ENCODE measurements at regions not wholly inside any gene's neighbourhood (a gene's known extent, or its start where the extent isn't known, plus 50 kb on each side); places are given as distances from the start of the nearest gene placed in this dataset.
A peak's percentile ranks its signal among the peaks of the same experiment; 100 is the strongest.

- no peaks in the 10 kb centered on the region for H3K36me3 ChIP-seq (ENCODE audit: control insufficient read depth, insufficient read depth, low read length, severe bottlenecking)
- H3K4me3 ChIP-seq (ENCODE audit: low read length) = no peak overlapping the region
- H3K4me1 ChIP-seq (ENCODE audit: control insufficient read depth, insufficient read depth, low read length) = no peaks in the 10 kb centered on the region
- H3K9ac ChIP-seq (ENCODE audit: low read length) = no peak overlapping the region
- DNase-seq (ENCODE audit: low read depth) = no peak
- no peaks in the 10 kb centered on the region for H3K9me3 ChIP-seq (ENCODE audit: control insufficient read depth, low read length)
- no peaks in the 10 kb centered on the region for H3K27me3 ChIP-seq (replicated peaks; ENCODE audit: control insufficient read depth, insufficient read depth, low read length)
Measured at GRCh38 chr13:72195044-72195704, 328.2 kb upstream of the DACH1 start.

- H3K4me3 ChIP-seq (ENCODE audit: low read length) = no peak overlapping the region
- H3K9me3 ChIP-seq (ENCODE audit: control insufficient read depth, low read length) = no peaks in the 10 kb centered on the region
- H3K4me1 ChIP-seq (ENCODE audit: control insufficient read depth, insufficient read depth, low read length) = no peaks in the 10 kb centered on the region
- H3K36me3 ChIP-seq (ENCODE audit: control insufficient read depth, insufficient read depth, low read length, severe bottlenecking) = no peaks in the 10 kb centered on the region
- peak; percentile 7 for DNase-seq (ENCODE audit: low read depth)
- H3K9ac ChIP-seq (ENCODE audit: low read length) = no peak overlapping the region
- no peaks in the 10 kb centered on the region for H3K27me3 ChIP-seq (replicated peaks; ENCODE audit: control insufficient read depth, insufficient read depth, low read length)
Measured at GRCh38 chr13:72194523-72194922, 327.5 kb upstream of the DACH1 start.

DNA sequence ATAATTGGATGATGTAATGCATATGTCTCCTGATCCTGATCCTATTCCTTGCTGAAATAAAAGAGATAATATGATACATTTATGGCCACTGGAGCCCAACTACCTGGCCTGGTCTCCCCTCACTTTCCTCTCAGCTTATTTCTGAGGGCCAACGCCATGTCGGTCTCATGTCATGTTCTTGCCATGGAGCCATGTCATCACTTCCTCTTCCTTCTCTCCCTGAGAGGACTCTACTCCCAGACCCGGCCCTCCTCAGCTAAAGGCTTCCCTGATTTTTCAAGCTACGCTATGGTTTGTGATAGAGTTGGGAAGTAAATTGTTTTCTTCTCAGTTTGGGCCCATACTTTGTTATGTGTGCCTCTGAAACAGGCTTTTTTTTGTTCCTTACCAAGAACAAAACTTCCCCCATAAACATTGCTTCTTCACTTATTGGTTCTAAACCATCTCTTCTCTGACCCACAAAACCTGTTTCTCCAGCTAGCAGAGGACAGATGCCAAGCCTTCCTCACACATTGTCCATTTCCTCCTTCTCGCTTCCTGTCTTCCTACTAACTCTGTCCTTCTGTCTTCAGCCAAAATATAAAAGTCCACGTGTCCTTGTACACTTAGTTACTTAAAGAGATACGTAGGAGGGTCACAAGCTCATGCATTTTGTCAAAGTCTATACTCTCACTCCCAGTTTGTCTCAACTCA is 319.9 kb upstream of the DACH1 start:
- Histone ChIP-seq H3K4me1 (ENCODE audit: control insufficient read depth, insufficient read depth, low read length) (no peaks in the 10 kb centered on the region), H3K9ac (ENCODE audit: low read length) (no peak overlapping the region)
- DNase-seq (ENCODE audit: low read depth) = no peak

GRCh38 chr13:72185776-72186175 is 318.8 kb upstream of the DACH1 start:
- Histone ChIP-seq H3K36me3 (ENCODE audit: control insufficient read depth, insufficient read depth, low read length, severe bottlenecking) (no peaks in the 10 kb centered on the region), H3K9me3 (ENCODE audit: control insufficient read depth, low read length) (no peaks in the 10 kb centered on the region), H3K9ac (ENCODE audit: low read length) (no peak overlapping the region), H3K27me3 (replicated peaks; ENCODE audit: control insufficient read depth, insufficient read depth, low read length) (no peaks in the 10 kb centered on the region), H3K4me3 (ENCODE audit: low read length) (no peak overlapping the region), H3K4me1 (ENCODE audit: control insufficient read depth, insufficient read depth, low read length) (no peaks in the 10 kb centered on the region)
- DNase-seq (ENCODE audit: low read depth) = no peak

More for the DNA sequence above, 319.9 kb upstream of the DACH1 start:
- Histone ChIP-seq H3K36me3 (ENCODE audit: control insufficient read depth, insufficient read depth, low read length, severe bottlenecking) (no peaks in the 10 kb centered on the region), H3K9me3 (ENCODE audit: control insufficient read depth, low read length) (no peaks in the 10 kb centered on the region), H3K27me3 (replicated peaks; ENCODE audit: control insufficient read depth, insufficient read depth, low read length) (no peaks in the 10 kb centered on the region), H3K4me3 (ENCODE audit: low read length) (no peak overlapping the region)

GRCh38 chr13:72181661-72182060 is 314.7 kb upstream of the DACH1 start:
- Histone ChIP-seq H3K36me3 (ENCODE audit: control insufficient read depth, insufficient read depth, low read length, severe bottlenecking) (no peaks in the 10 kb centered on the region), H3K9me3 (ENCODE audit: control insufficient read depth, low read length) (no peaks in the 10 kb centered on the region), H3K4me3 (ENCODE audit: low read length) (no peak overlapping the region), H3K9ac (ENCODE audit: low read length) (no peak overlapping the region), H3K4me1 (ENCODE audit: control insufficient read depth, insufficient read depth, low read length) (no peaks in the 10 kb centered on the region), H3K27me3 (replicated peaks; ENCODE audit: control insufficient read depth, insufficient read depth, low read length) (no peaks in the 10 kb centered on the region)
- DNase-seq (ENCODE audit: low read depth) = no peak

GRCh38 chr13:72180253-72180952 is 313.4 kb upstream of the DACH1 start:
- Histone ChIP-seq H3K4me3 (ENCODE audit: low read length) (no peak overlapping the region), H3K9me3 (ENCODE audit: control insufficient read depth, low read length) (no peaks in the 10 kb centered on the region), H3K4me1 (ENCODE audit: control insufficient read depth, insufficient read depth, low read length) (no peaks in the 10 kb centered on the region), H3K36me3 (ENCODE audit: control insufficient read depth, insufficient read depth, low read length, severe bottlenecking) (no peaks in the 10 kb centered on the region), H3K27me3 (replicated peaks; ENCODE audit: control insufficient read depth, insufficient read depth, low read length) (no peaks in the 10 kb centered on the region), H3K9ac (ENCODE audit: low read length) (no peak overlapping the region)
- peak; percentile 7 for DNase-seq (ENCODE audit: low read depth)

- no peak overlapping the region for H3K4me3 ChIP-seq (ENCODE audit: low read length)
- no peaks in the 10 kb centered on the region for H3K4me1 ChIP-seq (ENCODE audit: control insufficient read depth, insufficient read depth, low read length)
- H3K36me3 ChIP-seq (ENCODE audit: control insufficient read depth, insufficient read depth, low read length, severe bottlenecking) = no peaks in the 10 kb centered on the region
- no peaks in the 10 kb centered on the region for H3K9me3 ChIP-seq (ENCODE audit: control insufficient read depth, low read length)
- no peaks in the 10 kb centered on the region for H3K27me3 ChIP-seq (replicated peaks; ENCODE audit: control insufficient read depth, insufficient read depth, low read length)
- DNase-seq (ENCODE audit: low read depth) = no peak
- H3K9ac ChIP-seq (ENCODE audit: low read length) = no peak overlapping the region
Measured at GRCh38 chr13:72174549-72174948, 307.5 kb upstream of the DACH1 start.

DNA sequence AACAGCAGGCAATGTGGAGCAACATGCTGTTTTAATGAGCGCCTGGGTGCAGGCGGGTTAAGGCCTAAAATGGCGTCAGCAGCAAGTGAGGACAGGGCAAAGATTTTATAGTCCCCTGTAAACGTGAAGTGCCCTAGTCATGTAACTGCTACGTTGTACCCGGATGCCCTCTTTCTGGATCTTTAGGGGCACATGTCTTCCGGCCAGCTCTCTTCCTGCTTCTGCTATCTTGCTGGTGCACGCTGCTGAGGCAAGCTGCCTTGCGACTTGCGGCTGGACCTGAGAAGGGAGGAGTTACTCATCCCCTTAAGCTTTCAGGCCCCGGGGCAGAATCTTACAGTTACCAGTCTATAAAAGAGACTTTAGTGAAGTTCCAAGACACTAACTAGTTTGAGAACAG is 303.6 kb upstream of the DACH1 start:
- DNase-seq (ENCODE audit: low read depth) = no peak
- Histone ChIP-seq H3K4me1 (ENCODE audit: control insufficient read depth, insufficient read depth, low read length) (no peaks in the 10 kb centered on the region), H3K36me3 (ENCODE audit: control insufficient read depth, insufficient read depth, low read length, severe bottlenecking) (no peaks in the 10 kb centered on the region), H3K9me3 (ENCODE audit: control insufficient read depth, low read length) (no peaks in the 10 kb centered on the region), H3K27me3 (replicated peaks; ENCODE audit: control insufficient read depth, insufficient read depth, low read length) (no peaks in the 10 kb centered on the region), H3K9ac (ENCODE audit: low read length) (no peak overlapping the region), H3K4me3 (ENCODE audit: low read length) (no peak overlapping the region)

- Histone ChIP-seq H3K4me3 (ENCODE audit: low read length) (no peak overlapping the region), H3K9me3 (ENCODE audit: control insufficient read depth, low read length) (no peaks in the 10 kb centered on the region), H3K27me3 (replicated peaks; ENCODE audit: control insufficient read depth, insufficient read depth, low read length) (no peaks in the 10 kb centered on the region), H3K4me1 (ENCODE audit: control insufficient read depth, insufficient read depth, low read length) (no peaks in the 10 kb centered on the region), H3K9ac (ENCODE audit: low read length) (no peak overlapping the region), H3K36me3 (ENCODE audit: control insufficient read depth, insufficient read depth, low read length, severe bottlenecking) (no peaks in the 10 kb centered on the region)
- DNase-seq (ENCODE audit: low read depth) = no peak
Measured at GRCh38 chr13:72168126-72168855, 301.3 kb upstream of the DACH1 start.

DNA sequence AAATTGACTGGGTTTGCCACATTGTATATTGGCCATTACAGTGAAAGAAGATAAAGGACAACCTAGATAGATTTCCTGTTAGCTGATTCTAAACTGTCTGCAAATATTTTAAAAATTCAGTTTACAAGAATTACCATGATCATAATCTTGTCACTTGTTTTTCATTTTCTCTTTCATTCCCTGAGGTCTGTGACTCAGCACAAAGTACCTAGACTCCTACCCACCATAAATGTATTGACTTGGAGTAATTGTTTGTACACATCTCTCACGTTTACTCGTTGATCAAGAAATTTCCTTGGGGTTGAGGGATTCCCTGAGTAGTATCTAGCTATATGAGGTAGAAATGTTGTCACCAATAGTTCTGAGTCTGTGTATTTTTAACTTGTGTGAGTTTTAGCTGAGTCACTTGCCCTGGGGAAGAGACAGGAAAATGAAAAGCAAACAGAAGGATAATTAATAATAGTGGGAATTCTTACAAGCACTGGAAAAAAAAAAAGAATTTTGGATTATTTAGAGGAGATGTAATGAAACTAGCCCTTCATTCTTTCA is 299.2 kb upstream of the DACH1 start:
- DNase-seq (ENCODE audit: low read depth) = peak; percentile 19
- no peaks in the 10 kb centered on the region for H3K4me1 ChIP-seq (ENCODE audit: control insufficient read depth, insufficient read depth, low read length)
- H3K9ac ChIP-seq (ENCODE audit: low read length) = no peak overlapping the region
- no peaks in the 10 kb centered on the region for H3K36me3 ChIP-seq (ENCODE audit: control insufficient read depth, insufficient read depth, low read length, severe bottlenecking)
- H3K27me3 ChIP-seq (replicated peaks; ENCODE audit: control insufficient read depth, insufficient read depth, low read length) = no peaks in the 10 kb centered on the region
- H3K4me3 ChIP-seq (ENCODE audit: low read length) = no peak overlapping the region
- no peaks in the 10 kb centered on the region for H3K9me3 ChIP-seq (ENCODE audit: control insufficient read depth, low read length)

DNA sequence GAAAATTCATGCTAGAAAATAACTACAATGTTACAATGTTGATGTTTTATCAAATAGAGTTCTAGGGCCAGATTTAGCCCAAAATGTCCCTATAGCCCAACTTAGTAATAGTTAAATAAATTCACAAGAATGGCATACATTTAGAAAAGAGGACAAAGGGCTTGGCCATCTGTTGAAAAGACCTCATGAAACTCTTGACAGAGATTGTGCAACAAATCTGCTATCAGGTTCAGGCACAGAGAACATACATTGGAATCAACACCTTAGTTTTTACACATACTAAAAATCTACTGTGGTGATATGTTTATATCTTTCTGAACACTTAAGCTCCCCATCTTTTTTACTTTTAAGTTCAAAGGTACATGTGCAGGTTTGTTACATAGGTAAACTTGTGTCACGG is 298.3 kb upstream of the DACH1 start:
- no peak overlapping the region for H3K9ac ChIP-seq (ENCODE audit: low read length)
- no peak for DNase-seq (ENCODE audit: low read depth)
- no peak overlapping the region for H3K4me3 ChIP-seq (ENCODE audit: low read length)
- H3K27me3 ChIP-seq (replicated peaks; ENCODE audit: control insufficient read depth, insufficient read depth, low read length) = no peaks in the 10 kb centered on the region
- H3K9me3 ChIP-seq (ENCODE audit: control insufficient read depth, low read length) = no peaks in the 10 kb centered on the region
- no peaks in the 10 kb centered on the region for H3K4me1 ChIP-seq (ENCODE audit: control insufficient read depth, insufficient read depth, low read length)
- H3K36me3 ChIP-seq (ENCODE audit: control insufficient read depth, insufficient read depth, low read length, severe bottlenecking) = no peaks in the 10 kb centered on the region

All from adipocyte (in vitro differentiated cells).